GM21529 (cell line): ENCODE measurements at regions not wholly inside any gene's neighbourhood (a gene's known extent, or its start where the extent isn't known, plus 50 kb on each side); places are given as distances from the start of the nearest gene placed in this dataset.
"Not testable (repeated sequence)": the region's sequence is repeated elsewhere in the genome, so short reads cannot be mapped to it uniquely, and the experiment has no call there.

Experiments
- ATAC-seq: cut with Tn5 transposase; IDR thresholded peaks from one replicate; pipeline ENCODE4 v1.9.1; 2021; ENCODE audit not compliant: unreplicated experiment

- ATAC-seq: no peak
These were observed 192.4 kb downstream of the SEC14L1 start for GRCh38 chr17:77332981-77333685.

DNA sequence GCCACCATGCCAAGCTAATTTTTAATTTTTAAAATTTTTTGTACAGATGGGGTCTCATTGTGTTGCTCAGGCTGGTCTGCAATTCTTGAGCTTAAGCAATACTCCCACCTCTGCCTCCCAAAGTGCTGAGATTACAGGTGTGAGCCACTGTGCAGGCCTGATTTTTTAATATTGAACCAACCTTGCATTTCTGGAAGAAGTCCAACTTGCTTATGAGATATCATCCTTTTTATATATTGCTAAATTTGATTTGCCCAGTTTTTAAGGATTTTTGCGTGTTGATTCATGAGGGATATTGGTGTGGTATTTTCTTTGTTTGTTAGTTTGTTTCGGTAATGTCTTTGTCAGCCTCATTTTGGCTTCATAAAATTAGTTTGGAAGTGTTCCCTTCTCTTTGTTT, 196.4 kb downstream of the SEC14L1 start:
- no peak for ATAC-seq

- ATAC-seq: no peak
These were observed 200.3 kb downstream of the SEC14L1 start for GRCh38 chr17:77341069-77341541.

- not testable (repeated sequence) for ATAC-seq
These were observed 201.9 kb downstream of the SEC14L1 start for GRCh38 chr17:77342656-77342990.

- no peak for ATAC-seq
These were observed 202.4 kb downstream of the SEC14L1 start for GRCh38 chr17:77343031-77343800.

DNA sequence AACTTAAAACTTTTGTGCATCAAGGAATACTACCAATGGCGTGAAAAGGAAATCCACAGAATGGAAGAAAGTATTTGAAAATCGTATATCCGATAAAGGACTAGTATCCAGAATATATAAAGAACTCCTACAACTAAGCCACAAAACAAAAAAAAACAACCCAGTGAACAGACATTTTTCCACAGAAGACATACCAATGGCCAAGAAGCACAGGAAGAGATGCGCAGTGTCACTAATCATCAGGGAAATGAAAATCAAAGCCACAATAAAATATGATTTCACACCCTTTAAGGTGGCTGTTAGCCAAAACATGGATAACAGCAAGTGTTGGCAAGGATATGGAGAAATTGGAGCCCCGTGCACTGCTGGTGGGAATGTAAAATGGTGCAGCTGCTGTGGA, 203.3 kb downstream of the SEC14L1 start:
- no peak for ATAC-seq

GRCh38 chr17:77345260-77345910, 204.6 kb downstream of the SEC14L1 start:
- ATAC-seq: no peak

DNA sequence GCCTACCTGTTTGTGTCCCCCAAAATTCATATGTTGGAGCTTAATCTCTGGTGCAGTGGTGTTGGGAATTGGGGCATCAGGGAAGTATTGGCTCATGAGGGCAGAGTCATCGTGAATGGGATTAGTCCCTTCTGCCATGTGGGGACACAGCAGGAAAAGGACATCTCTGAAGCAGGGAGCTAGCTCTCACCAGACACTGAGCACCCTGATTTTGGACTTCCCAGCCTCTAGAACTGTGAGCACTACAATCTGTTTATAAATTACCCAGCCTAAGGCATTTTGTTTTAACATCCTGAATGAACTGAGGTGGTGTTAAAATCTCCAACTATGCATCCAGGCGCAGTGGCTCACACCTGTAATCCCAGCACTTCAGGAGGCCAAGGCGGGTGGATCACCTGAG, 206.0 kb downstream of the SEC14L1 start:
- no peak for ATAC-seq

DNA sequence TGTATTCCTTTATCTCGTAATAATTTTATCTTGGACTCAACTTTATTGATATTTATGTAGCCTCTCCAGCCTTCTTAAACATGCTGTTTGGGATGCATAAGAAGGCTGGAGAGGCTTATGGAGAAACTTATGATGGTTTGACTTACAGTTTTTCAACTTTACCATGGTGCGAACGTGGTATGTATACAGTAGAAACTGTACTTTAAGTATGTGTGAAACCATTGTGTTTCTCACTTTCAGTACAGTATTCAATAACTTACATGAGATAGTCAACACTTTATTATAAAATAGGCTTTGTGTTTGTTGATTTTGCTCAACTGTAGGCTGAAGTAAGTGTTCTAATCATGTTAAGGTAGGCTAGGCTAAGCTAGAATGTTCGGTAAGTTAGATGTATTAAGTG, 206.8 kb downstream of the SEC14L1 start:
- no peak for ATAC-seq

DNA sequence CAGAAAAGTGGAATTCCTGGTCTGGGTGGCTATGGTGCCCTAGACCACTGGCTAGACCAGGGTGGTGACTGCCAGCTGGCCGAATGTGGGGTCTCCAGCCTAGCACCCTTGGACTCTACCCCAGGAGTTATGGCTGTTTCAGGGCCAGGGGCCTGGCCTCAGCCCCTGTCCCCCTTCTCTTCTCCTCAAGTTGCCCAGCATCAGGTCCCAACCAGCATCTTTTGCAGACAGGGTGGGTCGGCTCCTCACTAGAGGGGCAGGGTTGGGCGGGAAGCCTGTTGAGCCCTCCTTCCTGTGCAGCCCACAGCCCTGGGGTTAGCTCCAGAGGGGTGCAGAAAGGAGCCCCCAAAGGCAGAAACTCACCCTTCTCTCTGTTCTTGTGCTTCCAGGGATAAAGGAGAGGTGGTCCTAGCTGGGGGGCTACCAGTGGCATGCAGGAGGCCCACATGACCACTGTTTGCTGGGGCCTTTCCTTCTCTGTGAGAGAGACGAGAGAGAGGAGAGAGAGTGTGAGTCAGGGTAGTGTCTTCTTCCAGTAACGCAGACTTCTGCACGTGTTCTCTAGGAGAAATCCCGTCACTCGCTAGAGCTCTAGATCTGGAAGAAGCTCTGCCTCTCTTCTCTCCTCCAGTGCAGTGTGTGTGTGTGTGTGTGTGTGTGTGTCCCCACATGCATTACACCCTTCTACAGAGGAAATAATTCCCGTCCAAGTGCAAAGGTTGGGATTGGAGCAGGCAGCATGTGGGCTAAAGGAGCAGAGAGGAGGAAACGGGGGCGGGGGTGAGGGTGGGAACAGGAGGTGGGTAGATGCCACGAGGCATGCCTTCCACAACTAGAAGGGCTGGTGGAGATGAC, 209.4 kb downstream of the SEC14L1 start:
- no peak for ATAC-seq

GRCh38 chr17:77352441-77352840, 211.7 kb downstream of the SEC14L1 start:
- no peak for ATAC-seq

DNA sequence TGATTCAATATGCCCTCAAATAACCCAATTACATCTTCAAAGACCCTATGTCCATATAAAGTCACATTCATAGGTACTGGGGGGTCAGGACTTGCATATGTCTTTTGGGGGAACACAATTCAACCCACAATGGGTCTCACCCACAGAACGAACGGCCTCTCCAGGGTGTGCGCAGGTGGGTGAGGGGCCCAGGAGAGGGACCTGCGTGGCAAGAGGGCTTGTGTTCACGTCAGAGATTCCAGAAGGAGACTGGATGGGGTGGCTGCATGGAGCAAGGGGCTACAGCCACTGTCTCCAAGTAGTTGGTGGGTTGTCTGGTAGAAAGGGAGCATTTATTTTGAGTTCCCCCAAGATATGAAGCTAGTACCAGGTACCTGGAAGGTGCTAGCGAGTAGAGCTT, 212.2 kb downstream of the SEC14L1 start:
- ATAC-seq: no peak

DNA sequence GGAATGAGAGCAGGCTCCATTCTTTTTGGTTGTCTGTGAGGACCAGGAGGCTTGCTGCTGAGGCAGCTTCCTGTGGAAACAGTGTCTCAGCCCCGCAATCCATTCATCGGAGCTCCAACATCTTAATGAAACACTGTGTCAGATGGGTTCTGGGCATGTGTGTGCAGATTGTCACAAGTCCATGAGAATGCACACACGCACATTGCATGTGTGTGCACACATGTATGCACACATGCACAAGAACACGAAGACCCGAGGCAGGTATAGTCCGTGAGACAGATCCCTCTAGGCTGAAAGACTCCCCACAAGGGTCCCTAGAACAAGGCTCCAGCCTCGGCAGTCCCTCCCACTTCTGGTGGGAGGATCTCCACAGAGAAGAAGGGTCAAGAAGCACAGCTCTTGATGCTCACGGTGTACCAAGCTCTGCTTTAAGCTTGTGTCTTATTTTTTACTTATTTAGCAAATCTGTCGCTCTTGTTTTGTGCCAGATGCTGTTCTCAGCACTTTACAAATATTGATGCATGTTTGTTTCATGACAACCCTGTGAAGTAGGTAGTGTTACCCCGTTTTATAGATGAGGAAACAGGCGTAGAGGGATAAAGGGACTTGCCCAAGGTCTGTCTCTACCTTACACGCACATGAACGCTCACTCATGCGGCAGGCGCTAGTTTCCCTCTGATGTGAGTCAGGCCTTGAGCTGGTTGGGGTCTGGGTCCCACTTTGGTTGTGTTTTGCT, 213.1 kb downstream of the SEC14L1 start:
- ATAC-seq: no peak

- ATAC-seq: no peak
These were observed 213.6 kb downstream of the SEC14L1 start for GRCh38 chr17:77354420-77354669.

DNA sequence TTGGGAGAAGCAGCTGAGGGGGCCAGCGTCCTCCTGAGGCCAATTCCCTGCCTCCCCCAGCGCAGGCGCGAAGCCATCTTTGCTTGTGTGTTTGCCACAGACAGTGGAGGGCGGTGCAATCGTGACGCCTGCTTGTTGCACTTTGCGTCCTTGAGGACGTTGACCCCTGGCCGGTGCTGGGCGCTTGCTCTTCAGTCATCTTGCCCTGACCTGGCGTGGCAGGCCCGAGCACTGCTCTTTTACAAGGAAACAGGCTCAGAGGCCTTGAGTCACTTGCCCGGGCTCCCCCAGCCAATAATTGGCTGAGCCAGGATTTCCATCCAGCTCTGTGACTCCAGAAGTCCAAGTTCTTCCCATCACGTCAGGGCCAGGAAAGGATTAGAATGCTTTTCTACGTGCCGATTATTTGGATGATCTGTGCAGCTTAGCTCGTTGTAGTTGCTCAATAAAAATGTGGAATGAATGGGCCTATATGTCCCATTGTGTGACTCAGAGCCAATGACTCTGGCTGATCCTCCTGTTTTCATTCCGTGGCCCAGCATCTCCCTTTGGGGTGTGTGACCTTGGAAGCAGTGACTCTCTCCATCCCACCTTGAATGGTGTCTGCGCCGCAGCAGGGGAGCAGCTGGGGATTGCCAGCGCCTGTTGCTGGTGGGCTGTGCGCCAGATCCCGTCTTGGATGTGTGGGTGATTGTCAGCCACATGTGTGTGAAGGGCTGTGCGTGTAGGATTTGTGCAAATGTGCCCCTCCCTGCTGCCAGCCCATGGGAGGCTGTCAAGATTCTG, 214.1 kb downstream of the SEC14L1 start:
- ATAC-seq: no peak

DNA sequence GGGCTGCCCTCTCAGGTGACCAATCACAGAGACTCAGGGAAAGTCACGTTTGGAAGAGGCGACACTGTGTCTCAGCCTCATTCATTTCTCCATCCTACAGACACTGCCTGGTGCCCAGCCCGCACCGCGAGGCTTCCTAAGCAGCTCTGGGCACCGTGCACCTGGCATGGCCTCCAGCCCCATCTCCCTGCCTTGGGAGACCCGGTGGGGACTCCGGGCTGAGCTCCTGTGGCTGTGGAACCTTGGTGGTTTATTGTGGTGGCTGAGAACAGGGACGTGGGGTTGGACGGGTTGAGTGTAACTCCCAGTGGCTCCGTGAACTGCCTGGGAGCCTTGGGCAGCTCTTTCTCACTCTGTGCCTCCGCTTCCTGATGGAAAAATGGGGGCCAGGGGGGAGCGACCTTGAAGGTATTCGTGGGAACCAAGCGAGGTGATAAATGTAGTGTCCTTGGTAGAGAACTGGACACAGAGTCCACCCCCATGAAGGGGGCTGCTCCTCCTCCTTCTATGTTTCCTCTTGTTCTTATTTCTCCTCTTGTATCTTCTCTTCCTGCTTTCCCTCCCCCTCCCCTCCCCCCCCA, 215.4 kb downstream of the SEC14L1 start:
- ATAC-seq: no peak

DNA sequence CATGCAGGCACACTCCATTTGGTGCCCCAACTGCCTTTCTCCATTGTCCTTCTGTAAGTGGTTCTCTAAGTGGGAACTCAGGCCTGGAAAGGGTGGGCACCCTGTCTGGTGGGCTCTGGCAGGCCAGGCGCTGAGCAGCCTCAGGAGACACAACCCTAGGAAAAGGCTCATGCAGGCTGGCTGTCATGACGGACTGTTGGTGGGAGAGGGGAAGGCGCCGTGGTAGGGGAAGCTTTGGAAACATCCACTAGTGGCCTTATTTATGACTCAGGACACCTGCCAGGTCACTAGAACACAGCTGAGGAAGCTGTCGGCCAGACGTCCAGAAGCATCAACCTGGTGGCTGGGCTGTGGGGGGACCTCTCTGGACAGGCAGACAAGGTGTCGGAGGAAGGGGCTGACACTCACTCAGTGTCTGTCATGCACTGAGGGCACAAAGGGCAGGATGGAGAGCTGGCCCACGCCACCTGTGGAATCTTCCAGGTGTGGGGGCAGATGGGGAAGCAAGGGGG, 216.0 kb downstream of the SEC14L1 start:
- no peak for ATAC-seq

GRCh38 chr17:77358801-77359200, 218.0 kb downstream of the SEC14L1 start:
- ATAC-seq: no peak

- ATAC-seq: no peak
These were observed 218.5 kb downstream of the SEC14L1 start for GRCh38 chr17:77359236-77359635.
